CD14-positive monocyte (primary cell): ENCODE measurements at regions not wholly inside any gene's neighbourhood (a gene's known extent, or its start where the extent isn't known, plus 50 kb on each side); places are given as distances from the start of the nearest gene placed in this dataset.

Experiments used
- DNase-seq, 3 donors: peaks; one replicate each; pipeline ENCODE4 v3.0.0-alpha.2; 2011 to 2022
- H2AFZ ChIP-seq: 2 replicates; pipeline ENCODE4 v1.6.0; 2012; ENCODE audit warnings: mild to moderate bottlenecking, low read depth, low read length, inconsistent platforms; ENCODE audit not compliant: insufficient read depth, poor library complexity, severe bottlenecking
- H3K27ac ChIP-seq, 2 donors: 1 replicate in 1 of 2; 2 replicates in 1 of 2; pipeline ENCODE4 v1.5.1; 2012 to 2013; ENCODE audit warnings: low read length in 2 of 2, control low read depth in 1 of 2, inconsistent platforms in 1 of 2, low read depth in 1 of 2, mild to moderate bottlenecking in 1 of 2
- H3K27me3 ChIP-seq, 2 donors: one replicate each; pipeline versions ENCODE4 v1.6.0 to v1.6.1; 2011 to 2013; ENCODE audit warnings: low read length in 2 of 2; ENCODE audit not compliant: control insufficient read depth in 2 of 2, insufficient read depth in 2 of 2
- H3K36me3 ChIP-seq, 2 donors: replicated peaks in 1 of 2; 1 replicate in 1 of 2; 2 replicates in 1 of 2; pipeline versions ENCODE4 v1.5.1 to v1.6.1; 2012 to 2013; ENCODE audit warnings: low read length in 2 of 2, control low read depth in 1 of 2, inconsistent platforms in 1 of 2, mild to moderate bottlenecking in 1 of 2; ENCODE audit not compliant: insufficient read depth in 2 of 2, control insufficient read depth in 1 of 2
- H3K4me1 ChIP-seq, 2 donors: 1 replicate in 1 of 2; 2 replicates in 1 of 2; pipeline versions ENCODE4 v1.5.1 to v1.6.1; 2012 to 2013; ENCODE audit warnings: low read length in 2 of 2, control low read depth in 1 of 2, inconsistent platforms in 1 of 2, mild to moderate bottlenecking in 1 of 2, moderate library complexity in 1 of 2; ENCODE audit not compliant: insufficient read depth in 2 of 2, control insufficient read depth in 1 of 2
- H3K4me2 ChIP-seq: replicated peaks from 2 replicates; pipeline ENCODE3; 2012; ENCODE audit warnings: low read length, moderate library complexity, mild to moderate bottlenecking; ENCODE audit not compliant: poor library complexity, severe bottlenecking; ENCODE audit errors: extremely low read depth
- H3K4me3 ChIP-seq, 3 experiments: fragments of 200-600 bp in 1 of 3; sonication (generic) in 1 of 3; replicated peaks in 1 of 3; 1 replicate in 2 of 3; 2 replicates in 1 of 3; pipeline ENCODE4 v1.5.1; 2011 to 2013; ENCODE audit warnings: low read length in 3 of 3, mild to moderate bottlenecking in 3 of 3, control low read depth in 2 of 3, low read depth in 2 of 3, inconsistent platforms in 1 of 3, moderate library complexity in 1 of 3
- H3K79me2 ChIP-seq: 2 replicates; pipeline ENCODE4 v1.6.0; 2012; ENCODE audit warnings: mild to moderate bottlenecking, control low read depth, inconsistent platforms, low read length, moderate library complexity; ENCODE audit not compliant: insufficient read depth
- H3K9ac ChIP-seq: 2 replicates; pipeline ENCODE4 v1.6.0; 2017; ENCODE audit warnings: low read length, mild to moderate bottlenecking; ENCODE audit not compliant: insufficient read depth, poor library complexity, severe bottlenecking
- H3K9me3 ChIP-seq, 2 donors: replicated peaks in 1 of 2; 1 replicate in 1 of 2; 2 replicates in 1 of 2; pipeline versions ENCODE4 v1.5.1 to v1.6.1; 2012 to 2013; ENCODE audit warnings: low read length in 2 of 2, control low read depth in 1 of 2; ENCODE audit not compliant: control insufficient read depth in 1 of 2, insufficient read depth in 1 of 2
- H4K20me1 ChIP-seq: 2 replicates; pipeline ENCODE4 v1.6.0; 2012; ENCODE audit warnings: mild to moderate bottlenecking, low read length, control low read depth, moderate library complexity; ENCODE audit not compliant: insufficient read depth
- H3K27ac Mint-ChIP-seq, 7 donors: one replicate each; pipeline ENCODE4 v1.8.0; 2020; ENCODE audit warnings: mild to moderate bottlenecking in 7 of 7, mixed read lengths in 7 of 7, moderate library complexity in 6 of 7, inconsistent platforms in 2 of 7
- H3K27me3 Mint-ChIP-seq, 3 donors: one replicate each; pipeline ENCODE4 v1.8.0; 2021 to 2022; ENCODE audit warnings: low read depth in 3 of 3, mild to moderate bottlenecking in 3 of 3, mixed read lengths in 3 of 3, moderate library complexity in 3 of 3, inconsistent platforms in 1 of 3
- H3K36me3 Mint-ChIP-seq, 2 donors: one replicate each; pipeline ENCODE4 v1.8.0; 2020; ENCODE audit warnings: mixed read lengths in 2 of 2, inconsistent platforms in 1 of 2, mild to moderate bottlenecking in 1 of 2
- H3K4me1 Mint-ChIP-seq: one replicate; pipeline ENCODE4 v1.8.0; 2020; ENCODE audit warnings: mild to moderate bottlenecking, mixed read lengths
- H3K4me3 Mint-ChIP-seq, 2 donors: one replicate each; pipeline ENCODE4 v1.8.0; 2020; ENCODE audit warnings: mild to moderate bottlenecking in 2 of 2, mixed read lengths in 2 of 2, moderate library complexity in 1 of 2
- H3K9me3 Mint-ChIP-seq, 7 donors: one replicate each; pipeline ENCODE4 v1.8.0; 2020 to 2022; ENCODE audit warnings: mixed read lengths in 7 of 7, mild to moderate bottlenecking in 6 of 7, moderate library complexity in 6 of 7, inconsistent platforms in 2 of 7
- WGBS: methylation state at CpG from one replicate; pipeline ENCODE4 v1.1.5; 2013; ENCODE audit warnings: missing lambda C conversion rate; ENCODE audit not compliant: insufficient coverage; 5-methylcytosine and 5-hydroxymethylcytosine counted together
- intact Hi-C, 2 donors: fragments of 100-400 bp; cut with micrococcal nuclease; formaldehyde crosslinking; loops; one replicate each; pipeline versions ENCODE4 v1.15.0 to v1.15.1; 2023
- TF ChIP-seq, protein P1 (sequence below): fragments of 200-600 bp; IDR thresholded peaks from one replicate; pipeline ENCODE4 v1.8.0; 2022; ENCODE audit warnings: antibody characterized with exemption, mild to moderate bottlenecking

DNA sequence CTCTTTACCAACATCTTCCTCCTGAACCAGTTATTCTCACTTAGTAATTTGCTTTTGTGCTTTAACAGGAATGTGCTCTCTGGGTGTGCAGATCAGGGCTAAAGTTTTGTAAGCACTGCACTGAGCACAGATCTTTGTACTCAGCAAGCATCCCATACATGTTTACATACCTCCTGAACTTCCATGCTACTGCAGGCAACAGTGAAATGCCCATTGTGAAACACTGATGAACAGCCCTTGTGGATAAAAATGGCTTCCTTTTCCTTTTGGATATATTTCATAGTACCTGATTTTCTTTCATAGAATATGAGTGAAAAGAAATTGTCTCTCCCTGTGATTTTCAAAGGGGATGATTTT is 855.9 kb downstream of the MCTP2 start:
- H3K4me2 ChIP-seq, result no peak overlapping the region
- H3K27ac Mint-ChIP-seq, result no peak overlapping the region

DNA sequence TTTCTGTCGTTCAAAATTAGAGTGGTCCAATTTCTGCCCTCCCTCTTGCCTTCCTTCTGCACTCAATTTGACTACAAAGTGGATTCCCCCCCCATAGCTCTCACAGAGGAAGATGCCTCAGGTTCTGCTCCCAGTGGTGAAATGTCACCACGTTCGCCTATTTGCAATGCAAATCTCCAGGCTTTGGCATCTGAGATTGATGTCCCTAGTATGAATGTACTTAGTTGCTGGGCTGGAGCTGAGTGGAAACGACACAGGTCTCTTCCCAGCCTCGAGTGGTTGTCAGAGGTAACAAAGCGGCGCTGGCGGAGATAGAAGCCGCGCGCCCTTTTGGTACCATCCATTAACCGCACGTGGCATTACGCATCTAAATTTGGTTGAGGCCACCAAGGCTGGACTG is 860.1 kb downstream of the MCTP2 start:
- H3K9me3 Mint-ChIP-seq, result peaks cover 0 to 4% (median 0%) of the 10 kb centered on the region in 7 donors
- WGBS, result 93% methylated on average over 14 of the region's 14 CpGs
- no peak overlapping the region for H2AFZ ChIP-seq

More for the DNA sequence above, 855.9 kb downstream of the MCTP2 start:
- DNase-seq, result no peak
- intact Hi-C loops, result no loop called here
- no peaks in the 10 kb centered on the region for H3K4me1 ChIP-seq
- H3K36me3 ChIP-seq, result no peaks in the 10 kb centered on the region
- H3K4me3 ChIP-seq, result no peak overlapping the region
- H3K9ac ChIP-seq, result no peak overlapping the region
- H3K27ac ChIP-seq, result no peak overlapping the region
- H3K9me3 ChIP-seq, result no peaks in the 10 kb centered on the region
- peaks cover 0 to 4% (median 0%) of the 10 kb centered on the region in 7 donors for H3K9me3 Mint-ChIP-seq
- H3K27me3 Mint-ChIP-seq, result no peaks in the 10 kb centered on the region
- no peaks in the 10 kb centered on the region for H4K20me1 ChIP-seq
- no peak overlapping the region for H2AFZ ChIP-seq
- no peaks in the 10 kb centered on the region for H3K4me1 Mint-ChIP-seq
- no peaks in the 10 kb centered on the region for H3K79me2 ChIP-seq
- no peaks in the 10 kb centered on the region for H3K27me3 ChIP-seq
- TF ChIP-seq, protein P1, sequence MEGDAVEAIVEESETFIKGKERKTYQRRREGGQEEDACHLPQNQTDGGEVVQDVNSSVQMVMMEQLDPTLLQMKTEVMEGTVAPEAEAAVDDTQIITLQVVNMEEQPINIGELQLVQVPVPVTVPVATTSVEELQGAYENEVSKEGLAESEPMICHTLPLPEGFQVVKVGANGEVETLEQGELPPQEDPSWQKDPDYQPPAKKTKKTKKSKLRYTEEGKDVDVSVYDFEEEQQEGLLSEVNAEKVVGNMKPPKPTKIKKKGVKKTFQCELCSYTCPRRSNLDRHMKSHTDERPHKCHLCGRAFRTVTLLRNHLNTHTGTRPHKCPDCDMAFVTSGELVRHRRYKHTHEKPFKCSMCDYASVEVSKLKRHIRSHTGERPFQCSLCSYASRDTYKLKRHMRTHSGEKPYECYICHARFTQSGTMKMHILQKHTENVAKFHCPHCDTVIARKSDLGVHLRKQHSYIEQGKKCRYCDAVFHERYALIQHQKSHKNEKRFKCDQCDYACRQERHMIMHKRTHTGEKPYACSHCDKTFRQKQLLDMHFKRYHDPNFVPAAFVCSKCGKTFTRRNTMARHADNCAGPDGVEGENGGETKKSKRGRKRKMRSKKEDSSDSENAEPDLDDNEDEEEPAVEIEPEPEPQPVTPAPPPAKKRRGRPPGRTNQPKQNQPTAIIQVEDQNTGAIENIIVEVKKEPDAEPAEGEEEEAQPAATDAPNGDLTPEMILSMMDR, result no peak
- H3K4me3 Mint-ChIP-seq, result no peak overlapping the region
- H3K36me3 Mint-ChIP-seq, result no peaks in the 10 kb centered on the region

More for the DNA sequence above, 860.1 kb downstream of the MCTP2 start:
- intact Hi-C loops, result no loop called here
- Histone ChIP-seq H3K36me3 (no peaks in the 10 kb centered on the region), H3K4me1 (no peaks in the 10 kb centered on the region), H3K4me2 (no peak overlapping the region), H4K20me1 (no peaks in the 10 kb centered on the region), H3K9me3 (no peaks in the 10 kb centered on the region), H3K9ac (no peak overlapping the region), H3K27ac (no peak overlapping the region), H3K4me3 (no peak overlapping the region), H3K79me2 (no peaks in the 10 kb centered on the region), H3K27me3 (no peaks in the 10 kb centered on the region)
- Mint-ChIP-seq H3K4me3 (no peak overlapping the region), H3K27me3 (no peaks in the 10 kb centered on the region), H3K36me3 (no peaks in the 10 kb centered on the region), H3K4me1 (no peaks in the 10 kb centered on the region), H3K27ac (no peak overlapping the region)
- no peak for DNase-seq
- TF ChIP-seq, protein P1, result no peak
